GM23338 (cell line): ENCODE measurements at regions not wholly inside any gene's neighbourhood (a gene's known extent, or its start where the extent isn't known, plus 50 kb on each side); places are given as distances from the start of the nearest gene placed in this dataset.

ENCODE experiments used
- ATAC-seq: fragments of 200-7000 bp; cut with Tn5 transposase; 3 replicates; pipeline ENCODE4 v1.9.1; 2020
- DNase-seq: peaks from one replicate; pipeline ENCODE4 v3.0.0-alpha.2; 2015; ENCODE audit warnings: low spot score
- H2AFZ ChIP-seq: fragments of 200-600 bp; sonication (generic); 2 replicates; pipeline ENCODE4 v1.8.0; 2016; ENCODE audit warnings: antibody characterized with exemption, mild to moderate bottlenecking, moderate library complexity
- H3F3A ChIP-seq: fragments of 200-600 bp; sonication (generic); replicated peaks from 2 replicates; pipeline ENCODE4 v1.8.0; 2017; ENCODE audit warnings: antibody characterized with exemption, mixed run types, low read depth
- H3K27ac ChIP-seq: fragments of 200-600 bp; sonication (generic); 2 replicates; pipeline ENCODE4 v1.6.1; 2016; ENCODE audit warnings: low read depth
- H3K27me3 ChIP-seq: fragments of 200-600 bp; sonication (generic); 2 replicates; pipeline ENCODE4 v1.8.0; 2016; ENCODE audit warnings: mild to moderate bottlenecking, mixed run types, moderate library complexity; ENCODE audit not compliant: insufficient read depth
- H3K36me3 ChIP-seq: fragments of 200-600 bp; sonication (generic); 2 replicates; pipeline ENCODE4 v1.8.0; 2016; ENCODE audit warnings: mild to moderate bottlenecking; ENCODE audit not compliant: insufficient read depth
- H3K4me1 ChIP-seq: fragments of 200-600 bp; sonication (generic); 2 replicates; pipeline ENCODE4 v1.8.0; 2016; ENCODE audit warnings: mild to moderate bottlenecking, moderate library complexity; ENCODE audit not compliant: insufficient read depth
- H3K4me2 ChIP-seq: fragments of 200-600 bp; sonication (generic); 2 replicates; pipeline ENCODE4 v1.7.1; 2017; ENCODE audit warnings: mixed run types
- H3K4me3 ChIP-seq: fragments of 200-600 bp; sonication (generic); 2 replicates; pipeline ENCODE4 v1.6.1; 2016; ENCODE audit warnings: mixed run types
- H3K79me2 ChIP-seq: fragments of 200-600 bp; sonication (generic); replicated peaks from 2 replicates; pipeline ENCODE4 v1.8.0; 2017; ENCODE audit warnings: mild to moderate bottlenecking; ENCODE audit not compliant: insufficient read depth
- H3K9me2 ChIP-seq: fragments of 200-600 bp; sonication (generic); 2 replicates; pipeline ENCODE4 v1.8.0; 2017; ENCODE audit not compliant: insufficient read depth
- H4K20me1 ChIP-seq: fragments of 200-600 bp; sonication (generic); replicated peaks from 2 replicates; pipeline ENCODE4 v1.8.0; 2017; ENCODE audit warnings: mild to moderate bottlenecking; ENCODE audit not compliant: insufficient read depth
- H3K27ac Mint-ChIP-seq: 2 replicates; pipeline ENCODE4 v1.8.0; 2020; ENCODE audit warnings: inconsistent platforms, mild to moderate bottlenecking, moderate library complexity, mixed read lengths
- H3K27me3 Mint-ChIP-seq: 3 replicates; pipeline ENCODE4 v1.8.0; 2022; ENCODE audit warnings: low read depth, mild to moderate bottlenecking, moderate library complexity, mixed read lengths, inconsistent platforms; ENCODE audit not compliant: insufficient read depth, poor library complexity
- H3K36me3 Mint-ChIP-seq: 3 replicates; pipeline ENCODE4 v1.8.0; 2021; ENCODE audit warnings: low read depth, mild to moderate bottlenecking, inconsistent platforms, moderate library complexity, mixed read lengths
- H3K4me1 Mint-ChIP-seq: 3 replicates; pipeline ENCODE4 v1.8.0; 2020; ENCODE audit warnings: mild to moderate bottlenecking, inconsistent platforms, mixed read lengths
- H3K4me3 Mint-ChIP-seq: 3 replicates; pipeline ENCODE4 v1.8.0; 2021; ENCODE audit warnings: moderate library complexity, mild to moderate bottlenecking, inconsistent platforms, mixed read lengths
- H3K9me3 Mint-ChIP-seq: 3 replicates; pipeline ENCODE4 v1.8.0; 2020; ENCODE audit warnings: moderate library complexity, mild to moderate bottlenecking, inconsistent platforms, mixed read lengths
- CREB1 ChIP-seq: fragments of 250-450 bp; sonication (Bioruptor Pico); IDR thresholded peaks from 2 replicates; pipeline ENCODE4 v1.5.0; 2020; ENCODE audit warnings: low read depth, mild to moderate bottlenecking, moderate library complexity
- EZH2 ChIP-seq: fragments of 200-600 bp; sonication (generic); IDR thresholded peaks from one replicate; pipeline ENCODE4 v1.8.0; 2017; ENCODE audit warnings: antibody characterized with exemption, mild to moderate bottlenecking, low read depth; ENCODE audit not compliant: unreplicated experiment
- EZH2phosphoT487 ChIP-seq: fragments of 200-600 bp; sonication (generic); IDR thresholded peaks from one replicate; pipeline ENCODE4 v1.8.1; 2018; ENCODE audit warnings: antibody characterized with exemption; ENCODE audit not compliant: unreplicated experiment
- JUNB ChIP-seq: IDR thresholded peaks from one replicate; pipeline ENCODE4 v1.6.1; 2016; ENCODE audit warnings: antibody characterized with exemption; ENCODE audit not compliant: unreplicated experiment
- NANOG ChIP-seq: IDR thresholded peaks from 2 replicates; pipeline ENCODE4 v1.6.1; 2016; ENCODE audit warnings: antibody characterized with exemption, borderline replicate concordance
- POLR2AphosphoS5 ChIP-seq: IDR thresholded peaks from 2 replicates; pipeline ENCODE4 v1.6.1; 2016; ENCODE audit warnings: antibody characterized with exemption, low read depth
- STAT1 ChIP-seq: IDR thresholded peaks from one replicate; pipeline ENCODE4 v1.6.1; 2016; ENCODE audit warnings: antibody characterized with exemption; ENCODE audit not compliant: unreplicated experiment
- ZNF114 ChIP-seq: fragments of 250-450 bp; sonication (Bioruptor Pico); IDR thresholded peaks from 2 replicates; pipeline ENCODE4 v1.5.0; 2020; ENCODE audit warnings: mild to moderate bottlenecking, moderate library complexity
- ZNF331 ChIP-seq: fragments of 250-450 bp; sonication (Bioruptor Pico); IDR thresholded peaks from 2 replicates; pipeline ENCODE4 v1.5.0; 2020; ENCODE audit warnings: low read depth, mild to moderate bottlenecking, moderate library complexity
- TF ChIP-seq, protein P1 (sequence below), 2 experiments: fragments of 200-600 bp in 1 of 2; sonication (generic) in 1 of 2; conservative IDR thresholded peaks; 2 replicates each; pipeline versions ENCODE4 v1.5.1 to v1.6.1; 2016 to 2017; ENCODE audit warnings: antibody characterized with exemption in 2 of 2, low read depth in 2 of 2, mild to moderate bottlenecking in 2 of 2, moderate library complexity in 1 of 2
- TF ChIP-seq, protein P2 (sequence below): IDR thresholded peaks from one replicate; pipeline ENCODE4 v1.6.1; 2018; ENCODE audit warnings: antibody characterized with exemption; ENCODE audit not compliant: unreplicated experiment
- TF ChIP-seq, protein P3 (sequence below): fragments of 250-450 bp; sonication (Bioruptor Pico); IDR thresholded peaks from 2 replicates; pipeline ENCODE4 v1.5.0; 2020; ENCODE audit warnings: mild to moderate bottlenecking, moderate library complexity
- TF ChIP-seq, protein P4 (sequence below): IDR thresholded peaks from 2 replicates; pipeline ENCODE4 v1.6.1; 2016; ENCODE audit warnings: antibody characterized with exemption

DNA sequence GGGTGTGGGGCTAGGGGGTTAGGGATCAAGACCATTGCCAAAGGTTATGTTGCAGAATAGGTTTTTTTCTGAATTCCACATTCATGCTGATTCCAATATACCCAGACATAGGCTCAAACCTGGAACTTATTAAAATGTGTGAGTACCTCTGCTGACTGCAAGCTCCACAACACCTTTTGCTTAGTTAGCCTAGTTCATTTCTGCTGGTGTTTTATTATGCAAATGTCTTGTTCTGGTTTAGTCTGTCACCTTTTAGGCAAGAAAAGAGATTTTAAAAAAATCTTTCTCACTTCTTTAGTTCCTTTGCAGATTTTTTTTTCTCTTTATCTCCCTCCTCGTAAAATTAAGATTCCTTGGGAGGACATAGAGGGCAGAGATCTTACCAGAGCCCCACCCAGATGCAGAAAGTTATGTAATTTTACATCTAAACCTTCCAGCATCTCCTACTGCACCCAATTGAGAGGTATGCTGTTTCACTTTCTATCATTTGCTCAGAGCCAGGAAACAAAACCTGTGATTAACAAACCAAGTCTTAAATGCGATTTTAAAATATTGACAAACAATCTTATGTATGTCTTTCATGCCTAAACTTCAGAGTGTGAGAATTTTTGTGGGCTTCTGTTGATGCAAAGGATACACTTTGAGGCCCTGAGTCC, 190.7 kb upstream of the CLNK start:
- H2AFZ ChIP-seq, result no peak overlapping the region
- H3K36me3 ChIP-seq, result no peaks in the 10 kb centered on the region
- no peaks in the 10 kb centered on the region for H3F3A ChIP-seq
- H3K27me3 ChIP-seq, result no peaks in the 10 kb centered on the region
- H3K4me2 ChIP-seq, result no peak overlapping the region
- H3K27ac Mint-ChIP-seq, result no peak overlapping the region
- H3K4me1 ChIP-seq, result peaks cover 7% of the 10 kb centered on the region
- H3K36me3 Mint-ChIP-seq, result no peaks in the 10 kb centered on the region
- H3K9me3 Mint-ChIP-seq, result no peaks in the 10 kb centered on the region
- no peak overlapping the region for H3K4me3 ChIP-seq
- no peaks in the 10 kb centered on the region for H4K20me1 ChIP-seq
- no peak overlapping the region for H3K4me3 Mint-ChIP-seq
- TF ChIP-seq, protein P1, sequence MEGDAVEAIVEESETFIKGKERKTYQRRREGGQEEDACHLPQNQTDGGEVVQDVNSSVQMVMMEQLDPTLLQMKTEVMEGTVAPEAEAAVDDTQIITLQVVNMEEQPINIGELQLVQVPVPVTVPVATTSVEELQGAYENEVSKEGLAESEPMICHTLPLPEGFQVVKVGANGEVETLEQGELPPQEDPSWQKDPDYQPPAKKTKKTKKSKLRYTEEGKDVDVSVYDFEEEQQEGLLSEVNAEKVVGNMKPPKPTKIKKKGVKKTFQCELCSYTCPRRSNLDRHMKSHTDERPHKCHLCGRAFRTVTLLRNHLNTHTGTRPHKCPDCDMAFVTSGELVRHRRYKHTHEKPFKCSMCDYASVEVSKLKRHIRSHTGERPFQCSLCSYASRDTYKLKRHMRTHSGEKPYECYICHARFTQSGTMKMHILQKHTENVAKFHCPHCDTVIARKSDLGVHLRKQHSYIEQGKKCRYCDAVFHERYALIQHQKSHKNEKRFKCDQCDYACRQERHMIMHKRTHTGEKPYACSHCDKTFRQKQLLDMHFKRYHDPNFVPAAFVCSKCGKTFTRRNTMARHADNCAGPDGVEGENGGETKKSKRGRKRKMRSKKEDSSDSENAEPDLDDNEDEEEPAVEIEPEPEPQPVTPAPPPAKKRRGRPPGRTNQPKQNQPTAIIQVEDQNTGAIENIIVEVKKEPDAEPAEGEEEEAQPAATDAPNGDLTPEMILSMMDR (conservative IDR thresholded peaks at IDR 0.05; ENCODE audit: low read depth in 2 of 2), result no peak
- no peak for TF ChIP-seq STAT1
- TF ChIP-seq, protein P2, sequence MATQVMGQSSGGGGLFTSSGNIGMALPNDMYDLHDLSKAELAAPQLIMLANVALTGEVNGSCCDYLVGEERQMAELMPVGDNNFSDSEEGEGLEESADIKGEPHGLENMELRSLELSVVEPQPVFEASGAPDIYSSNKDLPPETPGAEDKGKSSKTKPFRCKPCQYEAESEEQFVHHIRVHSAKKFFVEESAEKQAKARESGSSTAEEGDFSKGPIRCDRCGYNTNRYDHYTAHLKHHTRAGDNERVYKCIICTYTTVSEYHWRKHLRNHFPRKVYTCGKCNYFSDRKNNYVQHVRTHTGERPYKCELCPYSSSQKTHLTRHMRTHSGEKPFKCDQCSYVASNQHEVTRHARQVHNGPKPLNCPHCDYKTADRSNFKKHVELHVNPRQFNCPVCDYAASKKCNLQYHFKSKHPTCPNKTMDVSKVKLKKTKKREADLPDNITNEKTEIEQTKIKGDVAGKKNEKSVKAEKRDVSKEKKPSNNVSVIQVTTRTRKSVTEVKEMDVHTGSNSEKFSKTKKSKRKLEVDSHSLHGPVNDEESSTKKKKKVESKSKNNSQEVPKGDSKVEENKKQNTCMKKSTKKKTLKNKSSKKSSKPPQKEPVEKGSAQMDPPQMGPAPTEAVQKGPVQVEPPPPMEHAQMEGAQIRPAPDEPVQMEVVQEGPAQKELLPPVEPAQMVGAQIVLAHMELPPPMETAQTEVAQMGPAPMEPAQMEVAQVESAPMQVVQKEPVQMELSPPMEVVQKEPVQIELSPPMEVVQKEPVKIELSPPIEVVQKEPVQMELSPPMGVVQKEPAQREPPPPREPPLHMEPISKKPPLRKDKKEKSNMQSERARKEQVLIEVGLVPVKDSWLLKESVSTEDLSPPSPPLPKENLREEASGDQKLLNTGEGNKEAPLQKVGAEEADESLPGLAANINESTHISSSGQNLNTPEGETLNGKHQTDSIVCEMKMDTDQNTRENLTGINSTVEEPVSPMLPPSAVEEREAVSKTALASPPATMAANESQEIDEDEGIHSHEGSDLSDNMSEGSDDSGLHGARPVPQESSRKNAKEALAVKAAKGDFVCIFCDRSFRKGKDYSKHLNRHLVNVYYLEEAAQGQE, result no peak
- TF ChIP-seq, protein P3, sequence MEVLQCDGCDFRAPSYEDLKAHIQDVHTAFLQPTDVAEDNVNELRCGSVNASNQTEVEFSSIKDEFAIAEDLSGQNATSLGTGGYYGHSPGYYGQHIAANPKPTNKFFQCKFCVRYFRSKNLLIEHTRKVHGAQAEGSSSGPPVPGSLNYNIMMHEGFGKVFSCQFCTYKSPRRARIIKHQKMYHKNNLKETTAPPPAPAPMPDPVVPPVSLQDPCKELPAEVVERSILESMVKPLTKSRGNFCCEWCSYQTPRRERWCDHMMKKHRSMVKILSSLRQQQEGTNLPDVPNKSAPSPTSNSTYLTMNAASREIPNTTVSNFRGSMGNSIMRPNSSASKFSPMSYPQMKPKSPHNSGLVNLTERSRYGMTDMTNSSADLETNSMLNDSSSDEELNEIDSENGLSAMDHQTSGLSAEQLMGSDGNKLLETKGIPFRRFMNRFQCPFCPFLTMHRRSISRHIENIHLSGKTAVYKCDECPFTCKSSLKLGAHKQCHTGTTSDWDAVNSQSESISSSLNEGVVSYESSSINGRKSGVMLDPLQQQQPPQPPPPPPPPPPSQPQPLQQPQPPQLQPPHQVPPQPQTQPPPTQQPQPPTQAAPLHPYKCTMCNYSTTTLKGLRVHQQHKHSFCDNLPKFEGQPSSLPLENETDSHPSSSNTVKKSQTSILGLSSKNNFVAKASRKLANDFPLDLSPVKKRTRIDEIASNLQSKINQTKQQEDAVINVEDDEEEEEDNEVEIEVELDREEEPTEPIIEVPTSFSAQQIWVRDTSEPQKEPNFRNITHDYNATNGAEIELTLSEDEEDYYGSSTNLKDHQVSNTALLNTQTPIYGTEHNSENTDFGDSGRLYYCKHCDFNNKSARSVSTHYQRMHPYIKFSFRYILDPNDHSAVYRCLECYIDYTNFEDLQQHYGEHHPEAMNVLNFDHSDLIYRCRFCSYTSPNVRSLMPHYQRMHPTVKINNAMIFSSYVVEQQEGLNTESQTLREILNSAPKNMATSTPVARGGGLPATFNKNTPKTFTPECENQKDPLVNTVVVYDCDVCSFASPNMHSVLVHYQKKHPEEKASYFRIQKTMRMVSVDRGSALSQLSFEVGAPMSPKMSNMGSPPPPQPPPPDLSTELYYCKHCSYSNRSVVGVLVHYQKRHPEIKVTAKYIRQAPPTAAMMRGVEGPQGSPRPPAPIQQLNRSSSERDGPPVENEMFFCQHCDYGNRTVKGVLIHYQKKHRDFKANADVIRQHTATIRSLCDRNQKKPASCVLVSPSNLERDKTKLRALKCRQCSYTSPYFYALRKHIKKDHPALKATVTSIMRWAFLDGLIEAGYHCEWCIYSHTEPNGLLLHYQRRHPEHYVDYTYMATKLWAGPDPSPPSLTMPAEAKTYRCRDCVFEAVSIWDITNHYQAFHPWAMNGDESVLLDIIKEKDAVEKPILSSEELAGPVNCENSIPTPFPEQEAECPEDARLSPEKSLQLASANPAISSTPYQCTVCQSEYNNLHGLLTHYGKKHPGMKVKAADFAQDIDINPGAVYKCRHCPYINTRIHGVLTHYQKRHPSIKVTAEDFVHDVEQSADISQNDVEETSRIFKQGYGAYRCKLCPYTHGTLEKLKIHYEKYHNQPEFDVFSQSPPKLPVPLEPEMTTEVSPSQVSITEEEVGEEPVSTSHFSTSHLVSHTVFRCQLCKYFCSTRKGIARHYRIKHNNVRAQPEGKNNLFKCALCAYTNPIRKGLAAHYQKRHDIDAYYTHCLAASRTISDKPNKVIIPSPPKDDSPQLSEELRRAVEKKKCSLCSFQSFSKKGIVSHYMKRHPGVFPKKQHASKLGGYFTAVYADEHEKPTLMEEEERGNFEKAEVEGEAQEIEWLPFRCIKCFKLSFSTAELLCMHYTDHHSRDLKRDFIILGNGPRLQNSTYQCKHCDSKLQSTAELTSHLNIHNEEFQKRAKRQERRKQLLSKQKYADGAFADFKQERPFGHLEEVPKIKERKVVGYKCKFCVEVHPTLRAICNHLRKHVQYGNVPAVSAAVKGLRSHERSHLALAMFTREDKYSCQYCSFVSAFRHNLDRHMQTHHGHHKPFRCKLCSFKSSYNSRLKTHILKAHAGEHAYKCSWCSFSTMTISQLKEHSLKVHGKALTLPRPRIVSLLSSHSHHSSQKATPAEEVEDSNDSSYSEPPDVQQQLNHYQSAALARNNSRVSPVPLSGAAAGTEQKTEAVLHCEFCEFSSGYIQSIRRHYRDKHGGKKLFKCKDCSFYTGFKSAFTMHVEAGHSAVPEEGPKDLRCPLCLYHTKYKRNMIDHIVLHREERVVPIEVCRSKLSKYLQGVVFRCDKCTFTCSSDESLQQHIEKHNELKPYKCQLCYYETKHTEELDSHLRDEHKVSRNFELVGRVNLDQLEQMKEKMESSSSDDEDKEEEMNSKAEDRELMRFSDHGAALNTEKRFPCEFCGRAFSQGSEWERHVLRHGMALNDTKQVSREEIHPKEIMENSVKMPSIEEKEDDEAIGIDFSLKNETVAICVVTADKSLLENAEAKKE (CRISPR knock-in tag), result no peak
- no peak for TF ChIP-seq CREB1 (CRISPR knock-in tag)
- no peak for TF ChIP-seq EZH2phosphoT487
- no peak for TF ChIP-seq ZNF114
- no peak for TF ChIP-seq POLR2AphosphoS5
- no peak for TF ChIP-seq NANOG
- TF ChIP-seq, protein P4, sequence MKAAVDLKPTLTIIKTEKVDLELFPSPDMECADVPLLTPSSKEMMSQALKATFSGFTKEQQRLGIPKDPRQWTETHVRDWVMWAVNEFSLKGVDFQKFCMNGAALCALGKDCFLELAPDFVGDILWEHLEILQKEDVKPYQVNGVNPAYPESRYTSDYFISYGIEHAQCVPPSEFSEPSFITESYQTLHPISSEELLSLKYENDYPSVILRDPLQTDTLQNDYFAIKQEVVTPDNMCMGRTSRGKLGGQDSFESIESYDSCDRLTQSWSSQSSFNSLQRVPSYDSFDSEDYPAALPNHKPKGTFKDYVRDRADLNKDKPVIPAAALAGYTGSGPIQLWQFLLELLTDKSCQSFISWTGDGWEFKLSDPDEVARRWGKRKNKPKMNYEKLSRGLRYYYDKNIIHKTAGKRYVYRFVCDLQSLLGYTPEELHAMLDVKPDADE, result no peak
- no peak for TF ChIP-seq JUNB
- TF ChIP-seq EZH2, result no peak
- no peak for TF ChIP-seq ZNF331 (CRISPR knock-in tag)
- peaks cover 5% of the 10 kb centered on the region; the same call in 1 of the 2 replicates for H3K9me2 ChIP-seq
- no peak for ATAC-seq
- no peaks in the 10 kb centered on the region for H3K79me2 ChIP-seq
- H3K27ac ChIP-seq, result no peak overlapping the region
- H3K4me1 Mint-ChIP-seq, result peaks cover 12% of the 10 kb centered on the region
- peaks cover 2% of the 10 kb centered on the region for H3K27me3 Mint-ChIP-seq
- DNase-seq, result no peak
